HG03108 (cell line): ENCODE measurements at regions not wholly inside any gene's neighbourhood (a gene's known extent, or its start where the extent isn't known, plus 50 kb on each side); places are given as distances from the start of the nearest gene placed in this dataset.

Source experiments
- ATAC-seq: cut with Tn5 transposase; IDR thresholded peaks from one replicate; pipeline ENCODE4 v1.9.1; 2021; ENCODE audit warnings: moderate library complexity; ENCODE audit not compliant: unreplicated experiment

GRCh38 chr2:16117021-16117700, 176.8 kb downstream of the MYCN start:
- no peak for ATAC-seq

DNA sequence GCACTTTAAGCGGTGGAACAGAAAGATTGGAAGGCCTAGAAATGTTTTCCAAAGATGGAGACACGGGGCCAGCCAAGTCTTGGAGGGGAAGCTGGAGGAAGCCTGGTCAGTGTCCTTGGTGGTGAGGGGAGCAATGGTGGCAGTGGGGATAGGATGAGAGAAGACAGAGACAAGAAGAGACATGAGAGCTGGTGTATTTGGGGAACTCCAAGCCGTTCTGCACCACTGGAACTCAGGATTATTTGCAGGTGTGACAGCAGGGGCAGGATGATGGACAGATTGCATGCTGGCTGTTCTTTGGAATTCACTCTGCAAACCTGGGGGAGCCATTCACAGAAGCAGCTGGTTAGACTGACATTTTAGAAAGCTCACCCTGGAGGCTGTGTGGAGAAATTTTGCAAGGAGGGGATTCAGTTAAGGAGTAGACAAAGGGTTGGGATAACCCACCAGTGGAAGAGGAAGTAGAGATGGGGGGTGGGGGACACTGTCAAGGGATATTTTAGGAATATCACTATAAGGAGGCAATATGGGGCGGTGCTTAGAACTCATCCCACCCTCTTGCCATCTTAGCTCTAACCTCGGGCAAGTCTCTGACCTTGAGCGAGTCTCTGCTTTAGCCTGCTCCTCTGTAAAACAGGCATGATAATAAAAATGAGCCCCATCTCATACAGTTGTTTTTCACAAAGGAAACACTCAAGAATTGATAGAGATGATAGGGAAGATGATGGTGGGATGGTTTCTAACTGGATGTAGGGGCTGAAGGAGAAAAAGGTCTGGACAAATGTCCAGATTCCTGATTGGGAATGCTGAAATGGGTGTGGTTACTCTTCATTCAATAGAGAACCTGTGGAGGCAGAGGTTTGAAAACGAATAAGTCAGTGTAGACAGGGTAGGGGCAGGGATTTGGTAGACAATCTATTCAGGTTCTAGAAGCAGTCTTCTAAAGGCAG, 175.8 kb downstream of the MYCN start:
- no peak for ATAC-seq

- no peak for ATAC-seq
Observed at GRCh38 chr2:16115291-16115690, 174.9 kb downstream of the MYCN start.

GRCh38 chr2:16114836-16115235, 174.5 kb downstream of the MYCN start:
- ATAC-seq = no peak

- ATAC-seq = no peak
Observed at GRCh38 chr2:16114070-16114469, 173.7 kb downstream of the MYCN start.

- ATAC-seq = no peak
Observed at GRCh38 chr2:16113568-16113967, 173.2 kb downstream of the MYCN start.

- no peak for ATAC-seq
Observed at GRCh38 chr2:16112972-16113560, 172.7 kb downstream of the MYCN start.

DNA sequence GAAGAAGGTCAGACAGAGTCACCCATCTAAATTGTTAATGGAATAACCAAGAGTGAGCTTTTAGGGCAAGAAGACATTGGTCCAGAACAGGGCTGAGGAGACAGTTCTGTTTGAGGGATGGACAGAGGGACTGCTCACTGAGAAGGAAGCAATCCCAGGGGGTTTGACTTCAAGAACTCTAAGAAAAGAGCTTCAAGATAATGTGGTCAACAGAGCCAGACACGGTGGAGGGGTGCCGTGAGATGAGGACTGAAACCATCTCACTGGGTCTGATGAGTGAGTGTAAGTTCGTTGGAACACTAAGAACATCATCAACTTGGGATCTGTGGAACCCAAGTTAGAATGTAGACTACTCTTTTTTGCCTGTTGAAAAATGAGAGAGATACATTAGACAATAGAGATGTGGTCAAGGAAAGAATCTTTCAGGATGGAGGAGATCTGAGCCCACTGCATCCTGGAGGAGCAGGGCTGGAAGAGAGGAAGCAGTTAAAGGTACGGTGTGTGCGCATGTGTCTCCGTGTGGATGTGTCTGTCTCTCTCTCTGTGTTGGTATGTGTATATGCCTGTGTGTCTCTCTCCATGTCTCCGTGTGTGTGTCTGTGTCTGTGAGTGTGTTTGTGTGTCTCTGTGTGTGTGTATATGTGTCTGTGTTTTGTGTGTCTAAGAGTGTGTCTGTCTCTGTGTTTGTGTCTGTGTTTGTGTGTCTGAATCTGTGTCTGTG, 172.1 kb downstream of the MYCN start:
- no peak for ATAC-seq

- ATAC-seq = no peak
Observed at GRCh38 chr2:16111838-16112210, 171.5 kb downstream of the MYCN start.

DNA sequence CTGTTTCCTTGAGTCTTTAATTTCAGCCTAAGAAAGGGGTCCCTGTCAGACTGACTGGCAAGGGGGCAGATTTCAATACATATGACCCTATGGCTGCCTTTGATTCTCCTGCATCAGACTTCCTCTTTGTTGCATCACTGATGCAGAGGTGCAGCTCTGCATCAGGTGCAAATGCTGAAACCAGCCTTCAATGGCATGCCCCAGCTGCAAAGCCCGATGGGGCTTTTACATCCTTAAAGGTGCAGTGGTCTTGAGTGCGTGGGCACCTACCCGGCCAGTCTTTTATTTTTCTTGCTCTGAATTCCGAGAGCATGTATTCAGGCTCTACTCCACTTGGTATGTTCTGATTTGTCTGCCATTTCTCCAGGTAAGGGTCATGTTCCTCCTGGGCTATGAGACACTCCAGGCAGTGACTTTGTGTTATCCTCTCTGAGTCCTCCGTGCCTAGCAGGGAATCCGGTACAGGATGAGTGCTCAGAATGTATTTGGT, 169.5 kb downstream of the MYCN start:
- ATAC-seq = no peak

DNA sequence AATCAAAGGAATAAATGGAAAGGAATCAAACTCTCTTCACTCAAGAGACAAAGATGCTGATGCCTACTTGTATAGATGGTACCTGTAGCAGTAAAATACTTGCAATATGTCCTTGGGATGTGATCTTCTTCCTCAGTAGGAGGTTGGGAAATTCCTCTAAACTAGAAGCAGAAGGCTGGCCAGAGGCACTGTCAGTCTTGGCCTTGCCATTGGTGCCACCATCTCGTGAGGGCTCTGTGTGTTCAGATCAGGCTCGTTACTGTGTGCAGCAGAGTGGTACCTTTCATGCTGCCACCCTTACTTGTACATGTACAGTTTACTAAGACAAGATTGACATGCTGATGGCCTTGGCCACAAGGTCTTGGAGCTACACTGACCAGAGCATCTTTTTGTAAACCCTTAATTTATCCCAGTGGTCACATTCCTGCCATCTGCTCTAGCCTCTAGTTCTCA, 169.0 kb downstream of the MYCN start:
- ATAC-seq = no peak

- no peak for ATAC-seq
Observed at GRCh38 chr2:16107246-16107645, 166.9 kb downstream of the MYCN start.

DNA sequence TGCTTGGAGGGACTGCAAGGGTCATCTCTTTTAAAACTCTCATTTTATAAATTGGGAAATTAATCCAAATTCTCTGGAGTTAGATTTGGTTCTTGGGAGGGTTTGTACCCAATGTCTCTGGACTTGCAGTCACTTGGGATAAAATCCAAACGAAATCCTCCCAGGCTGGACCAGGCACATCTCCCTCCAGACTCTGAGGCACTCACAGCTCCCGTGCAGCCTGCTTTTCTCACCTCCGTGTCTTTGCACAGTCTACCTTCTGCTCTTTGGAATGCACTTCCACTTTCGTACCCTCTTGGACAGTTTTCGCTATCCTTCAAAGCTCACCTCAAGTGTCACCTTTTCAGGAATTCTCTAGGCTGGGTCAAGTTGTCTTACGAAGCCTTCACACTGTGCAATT, 166.3 kb downstream of the MYCN start:
- ATAC-seq = no peak

DNA sequence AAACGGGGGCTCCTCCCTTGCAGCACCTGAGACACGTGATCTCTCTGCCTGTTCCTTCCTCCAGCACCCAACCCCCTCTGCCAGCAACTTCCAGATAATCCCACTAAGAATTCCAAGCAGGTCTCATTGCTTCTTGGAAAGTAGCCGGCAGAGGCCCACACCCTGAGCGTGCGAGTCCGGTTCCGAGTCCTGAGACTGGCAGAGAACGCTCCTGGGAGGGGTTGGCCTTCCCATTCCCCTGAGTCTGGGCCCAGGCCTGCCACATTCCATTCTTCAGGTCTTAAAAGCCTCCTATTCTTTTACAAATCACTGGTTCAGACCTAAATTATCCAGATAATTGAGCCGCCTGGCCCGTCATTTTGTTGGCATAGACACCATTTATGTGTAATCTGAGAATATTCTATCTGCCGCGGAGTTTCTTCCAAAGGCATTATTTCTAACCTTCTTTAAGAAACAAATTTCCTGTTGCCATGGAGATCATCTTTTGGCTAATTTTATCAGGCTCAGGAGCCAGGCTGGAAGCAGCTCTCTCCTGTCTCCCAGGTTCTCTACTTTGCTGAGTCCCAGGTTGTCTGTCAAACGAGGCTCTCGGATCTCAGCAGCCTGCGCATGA, 165.4 kb downstream of the MYCN start:
- no peak for ATAC-seq

DNA sequence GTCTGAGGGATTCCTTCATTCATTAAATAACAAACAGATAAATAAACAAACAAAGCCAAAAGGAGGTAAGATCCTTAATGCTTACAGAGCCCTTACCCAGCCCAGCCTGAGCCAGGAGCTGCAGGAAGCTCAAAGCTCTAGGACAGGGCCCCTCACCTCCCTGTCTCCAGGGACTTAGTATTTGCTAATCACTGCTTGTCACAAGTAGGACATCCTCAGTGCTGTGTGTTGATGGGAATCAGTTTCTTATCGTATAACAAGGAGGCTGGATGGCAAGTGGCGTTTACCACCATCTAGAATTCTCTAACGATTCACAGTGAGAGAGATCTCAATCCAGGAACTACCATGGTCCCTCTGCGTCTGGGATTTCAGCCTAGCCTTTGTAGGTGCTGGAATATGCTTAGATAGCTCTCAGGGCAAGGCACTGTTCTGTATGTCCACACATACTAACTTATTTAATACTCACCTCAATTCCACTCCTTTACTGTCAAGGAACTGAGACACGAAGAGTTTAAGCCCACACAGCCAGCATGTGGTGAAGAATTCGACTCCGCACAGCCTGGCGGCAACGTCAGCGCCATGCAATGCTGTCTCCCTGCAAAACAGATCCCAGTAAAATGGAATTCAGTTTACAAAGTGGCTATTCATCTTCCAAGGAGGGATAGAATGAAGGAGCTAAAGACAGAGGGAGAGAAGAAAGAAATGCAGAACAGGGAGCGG, 164.8 kb downstream of the MYCN start:
- ATAC-seq = no peak

- no peak for ATAC-seq
Observed at GRCh38 chr2:16104315-16104948, 164.1 kb downstream of the MYCN start.

DNA sequence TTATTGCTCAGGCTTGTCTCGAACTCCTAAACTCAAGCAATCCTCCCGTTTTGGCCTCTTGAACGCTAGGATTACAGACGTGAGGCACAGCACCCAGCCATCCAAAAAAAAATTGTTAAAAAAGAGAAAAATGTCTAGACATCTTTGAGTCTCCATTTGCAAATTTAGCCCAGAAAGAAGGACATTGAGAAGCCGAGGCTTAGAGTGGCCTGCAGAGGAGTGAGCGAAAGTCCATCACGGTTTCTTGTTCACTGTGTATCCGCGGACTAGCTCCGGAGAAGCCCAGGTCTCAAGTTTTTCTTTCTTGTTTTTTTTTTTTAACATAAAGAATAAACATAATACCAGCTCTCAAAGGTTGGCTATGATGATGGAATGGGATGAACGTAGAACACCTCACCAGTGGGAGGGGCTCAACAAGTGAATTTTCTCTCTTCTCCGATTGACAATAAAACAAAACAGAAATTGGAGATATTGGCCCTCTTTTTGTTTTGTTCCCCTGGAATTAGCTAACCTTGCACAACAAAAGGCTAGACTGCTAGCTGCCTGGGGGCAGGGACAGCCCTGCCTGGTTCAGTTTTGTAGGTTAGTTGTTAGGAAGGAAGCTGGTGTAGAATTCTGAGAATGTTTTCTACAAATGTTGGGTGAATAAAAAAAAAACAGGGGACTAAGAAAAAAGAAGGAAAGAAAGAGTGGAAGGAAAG, 163.4 kb downstream of the MYCN start:
- no peak for ATAC-seq

DNA sequence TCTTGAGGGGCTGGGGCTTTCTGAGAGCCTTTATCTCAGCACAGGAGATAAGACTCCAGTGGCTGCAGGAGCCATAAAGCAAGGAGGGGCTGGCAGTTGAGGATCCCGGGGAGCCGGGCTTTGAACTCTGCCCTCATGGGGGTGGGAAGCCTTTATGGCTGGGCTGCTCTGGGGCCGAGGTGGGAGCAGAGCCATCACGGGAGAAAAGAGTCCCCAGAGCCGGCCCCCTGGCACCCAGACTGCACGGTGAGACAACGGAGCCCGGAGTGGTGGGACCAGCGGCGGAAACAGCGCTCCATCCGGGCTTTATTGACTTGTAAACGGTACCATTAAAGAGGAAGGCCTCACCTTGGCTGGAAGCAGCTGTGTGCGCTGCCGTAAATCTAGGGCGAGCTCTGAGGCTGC, 162.6 kb downstream of the MYCN start:
- ATAC-seq = no peak
